ENCODE measurements at regions not wholly inside any gene's neighbourhood (a gene's known extent, or its start where the extent isn't known, plus 50 kb on each side); places are given as distances from the start of the nearest gene placed in this dataset.

DNA sequence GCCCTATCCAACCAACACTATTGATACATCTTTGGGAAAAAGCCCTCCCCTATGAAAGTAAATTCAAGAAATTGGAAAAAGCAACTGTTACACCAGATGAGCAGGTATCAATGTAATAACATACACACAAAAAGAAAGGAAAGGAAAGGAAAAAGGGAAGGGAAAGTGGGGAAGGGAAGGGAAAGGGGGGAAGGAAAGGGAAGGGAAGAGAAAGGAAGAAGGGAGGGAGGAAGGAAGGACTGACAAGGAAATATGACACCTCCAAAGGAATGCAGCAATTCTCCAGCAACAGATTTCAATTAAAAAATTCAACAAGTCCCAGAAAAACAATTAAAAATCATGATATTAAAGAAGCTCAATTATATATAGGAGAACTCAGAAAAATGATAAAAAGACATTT, 176.9 kb upstream of the OPRM1 start:
- TF ChIP-seq, protein P1, sequence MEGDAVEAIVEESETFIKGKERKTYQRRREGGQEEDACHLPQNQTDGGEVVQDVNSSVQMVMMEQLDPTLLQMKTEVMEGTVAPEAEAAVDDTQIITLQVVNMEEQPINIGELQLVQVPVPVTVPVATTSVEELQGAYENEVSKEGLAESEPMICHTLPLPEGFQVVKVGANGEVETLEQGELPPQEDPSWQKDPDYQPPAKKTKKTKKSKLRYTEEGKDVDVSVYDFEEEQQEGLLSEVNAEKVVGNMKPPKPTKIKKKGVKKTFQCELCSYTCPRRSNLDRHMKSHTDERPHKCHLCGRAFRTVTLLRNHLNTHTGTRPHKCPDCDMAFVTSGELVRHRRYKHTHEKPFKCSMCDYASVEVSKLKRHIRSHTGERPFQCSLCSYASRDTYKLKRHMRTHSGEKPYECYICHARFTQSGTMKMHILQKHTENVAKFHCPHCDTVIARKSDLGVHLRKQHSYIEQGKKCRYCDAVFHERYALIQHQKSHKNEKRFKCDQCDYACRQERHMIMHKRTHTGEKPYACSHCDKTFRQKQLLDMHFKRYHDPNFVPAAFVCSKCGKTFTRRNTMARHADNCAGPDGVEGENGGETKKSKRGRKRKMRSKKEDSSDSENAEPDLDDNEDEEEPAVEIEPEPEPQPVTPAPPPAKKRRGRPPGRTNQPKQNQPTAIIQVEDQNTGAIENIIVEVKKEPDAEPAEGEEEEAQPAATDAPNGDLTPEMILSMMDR (IDR thresholded peaks at IDR 0.05) = no peak
- no peak for TF ChIP-seq POLR2A (IDR thresholded peaks at IDR 0.05)
- no peak for TF ChIP-seq POLR2AphosphoS5 (IDR thresholded peaks at IDR 0.05)

Measured in prostate gland (tissue), 2 donors.